Mesenchymal stem cell (in vitro differentiated cells and primary cell): ENCODE measurements at regions not wholly inside any gene's neighbourhood (a gene's known extent, or its start where the extent isn't known, plus 50 kb on each side); places are given as distances from the start of the nearest gene placed in this dataset.

ENCODE experiments used
- DNase-seq: peaks from one replicate; pipeline ENCODE4 v3.0.0-alpha.2; 2013
- H2AFZ ChIP-seq: one replicate; pipeline ENCODE4 v1.6.1; 2013; ENCODE audit warnings: low read depth, mild to moderate bottlenecking, control low read depth, inconsistent platforms, low read length, moderate library complexity
- H2AK5ac ChIP-seq: 2 replicates; pipeline ENCODE4 v1.6.1; 2013; ENCODE audit warnings: low read length, moderate library complexity, mild to moderate bottlenecking, inconsistent platforms; ENCODE audit not compliant: severe bottlenecking
- H2BK120ac ChIP-seq: one replicate; pipeline ENCODE4 v1.6.1; 2013; ENCODE audit warnings: low read depth, mild to moderate bottlenecking, inconsistent platforms, low read length, moderate library complexity
- H2BK12ac ChIP-seq, 2 experiments: one replicate each; pipeline ENCODE4 v1.6.1; 2013; ENCODE audit warnings: inconsistent platforms in 2 of 2, low read length in 2 of 2, mild to moderate bottlenecking in 2 of 2, moderate library complexity in 2 of 2, control low read depth in 1 of 2
- H2BK15ac ChIP-seq: one replicate; pipeline ENCODE4 v1.6.1; 2013; ENCODE audit warnings: mild to moderate bottlenecking, low read depth, inconsistent platforms; ENCODE audit not compliant: poor library complexity, severe bottlenecking
- H2BK5ac ChIP-seq: 2 replicates; pipeline ENCODE4 v1.6.1; 2013; ENCODE audit warnings: low read depth, mild to moderate bottlenecking, low read length, control low read depth, inconsistent platforms; ENCODE audit not compliant: poor library complexity, severe bottlenecking
- H3K14ac ChIP-seq, 2 experiments: one replicate each; pipeline ENCODE4 v1.6.1; 2013; ENCODE audit warnings: inconsistent platforms in 2 of 2, low read length in 2 of 2, control low read depth in 1 of 2, mild to moderate bottlenecking in 1 of 2, moderate library complexity in 1 of 2
- H3K18ac ChIP-seq, 2 experiments: one replicate each; pipeline ENCODE4 v1.6.1; 2013; ENCODE audit warnings: inconsistent platforms in 2 of 2, low read length in 2 of 2, control low read depth in 1 of 2, low read depth in 1 of 2, mild to moderate bottlenecking in 1 of 2
- H3K23ac ChIP-seq, 2 experiments: one replicate each; pipeline ENCODE4 v1.6.1; 2013; ENCODE audit warnings: inconsistent platforms in 2 of 2, low read length in 2 of 2, mild to moderate bottlenecking in 2 of 2, moderate library complexity in 2 of 2, control low read depth in 1 of 2
- H3K27ac ChIP-seq: 2 replicates; pipeline ENCODE4 v1.5.1; 2013; ENCODE audit warnings: mild to moderate bottlenecking, moderate library complexity, low read length, control low read depth, inconsistent platforms; ENCODE audit not compliant: poor library complexity, severe bottlenecking
- H3K27me3 ChIP-seq, 2 experiments: 2 replicates each; pipeline versions ENCODE4 v1.6.1 to v1.7.0; 2013; ENCODE audit warnings: low read length in 2 of 2, mild to moderate bottlenecking in 2 of 2, moderate library complexity in 2 of 2, control low read depth in 1 of 2, inconsistent platforms in 1 of 2; ENCODE audit not compliant: control insufficient read depth in 1 of 2, insufficient read depth in 1 of 2
- H3K36me3 ChIP-seq, 2 experiments: 2 replicates each; pipeline versions ENCODE4 v1.6.1 to v1.7.0; 2013; ENCODE audit warnings: low read length in 2 of 2, control low read depth in 1 of 2, inconsistent platforms in 1 of 2, low read depth in 1 of 2, mild to moderate bottlenecking in 1 of 2; ENCODE audit not compliant: insufficient read depth in 2 of 2, control insufficient read depth in 1 of 2
- H3K4ac ChIP-seq, 2 experiments: one replicate each; pipeline ENCODE4 v1.6.1; 2013; ENCODE audit warnings: inconsistent platforms in 2 of 2, low read length in 2 of 2, mild to moderate bottlenecking in 2 of 2, moderate library complexity in 2 of 2, control low read depth in 1 of 2, low read depth in 1 of 2
- H3K4me1 ChIP-seq: 2 replicates; pipeline ENCODE4 v1.6.1; 2013; ENCODE audit warnings: low read depth, low read length, control low read depth; ENCODE audit not compliant: control insufficient read depth, insufficient read depth
- H3K4me2 ChIP-seq: 2 replicates; pipeline ENCODE4 v1.6.1; 2013; ENCODE audit warnings: low read length, mild to moderate bottlenecking, inconsistent platforms; ENCODE audit not compliant: poor library complexity, severe bottlenecking
- H3K4me3 ChIP-seq, 2 experiments: 2 replicates each; pipeline versions ENCODE4 v1.5.1 to v1.7.0; 2013; ENCODE audit warnings: low read length in 2 of 2, mild to moderate bottlenecking in 2 of 2, control low read depth in 1 of 2, low read depth in 1 of 2; ENCODE audit not compliant: insufficient read depth in 1 of 2
- H3K79me1 ChIP-seq: replicated peaks from 2 replicates; pipeline ENCODE4 v1.6.1; 2013; ENCODE audit warnings: mild to moderate bottlenecking, control low read depth, low read length, inconsistent platforms; ENCODE audit not compliant: poor library complexity, severe bottlenecking
- H3K9ac ChIP-seq: 2 replicates; pipeline ENCODE4 v1.7.0; 2013; ENCODE audit warnings: mild to moderate bottlenecking, low read length, moderate library complexity
- H3K9me3 ChIP-seq: 2 replicates; pipeline ENCODE4 v1.7.0; 2013; ENCODE audit warnings: mild to moderate bottlenecking, low read length; ENCODE audit not compliant: control insufficient read depth
- H4K8ac ChIP-seq: one replicate; pipeline ENCODE4 v1.6.1; 2013; ENCODE audit warnings: inconsistent platforms, mild to moderate bottlenecking, low read length, moderate library complexity
- H4K91ac ChIP-seq: one replicate; pipeline ENCODE4 v1.6.1; 2013; ENCODE audit warnings: mild to moderate bottlenecking, low read length, inconsistent platforms
- WGBS: methylation state at CpG from one replicate; pipeline ENCODE4 v1.1.7; 2013; ENCODE audit warnings: mixed read lengths; 5-methylcytosine and 5-hydroxymethylcytosine counted together

- no peaks in the 10 kb centered on the region for H3K79me1 ChIP-seq
- no peak overlapping the region for H3K4me3 ChIP-seq
- no peaks in the 10 kb centered on the region for H3K27me3 ChIP-seq
- H2BK5ac ChIP-seq = no peak overlapping the region
- no peak overlapping the region for H3K27ac ChIP-seq
- H2BK15ac ChIP-seq = no peak overlapping the region
- H2AK5ac ChIP-seq = no peak overlapping the region
- H2BK120ac ChIP-seq = no peak overlapping the region
- no peaks in the 10 kb centered on the region for H3K36me3 ChIP-seq
- no peak overlapping the region for H3K18ac ChIP-seq
- WGBS = 92% methylated on average over 1 of the region's 1 CpG
- no peak for DNase-seq
- no peak overlapping the region for H3K14ac ChIP-seq
- no peaks in the 10 kb centered on the region for H3K4me1 ChIP-seq
- no peak overlapping the region for H3K23ac ChIP-seq
- H2BK12ac ChIP-seq = no peak overlapping the region
- H3K9me3 ChIP-seq = peaks cover 10% of the 10 kb centered on the region
- H2AFZ ChIP-seq = no peak overlapping the region
- no peak overlapping the region for H4K8ac ChIP-seq
- no peak overlapping the region for H3K4ac ChIP-seq
- H3K4me2 ChIP-seq = no peak overlapping the region
- H3K9ac ChIP-seq = no peak overlapping the region
- H4K91ac ChIP-seq = no peak overlapping the region
Measured at GRCh38 chr3:130604806-130605205, 87.8 kb downstream of the COL6A6 start.

- Histone ChIP-seq H2BK12ac (no peak overlapping the region), H3K79me1 (no peaks in the 10 kb centered on the region), H3K27ac (no peak overlapping the region), H3K18ac (no peak overlapping the region), H3K9me3 (peaks cover 10% of the 10 kb centered on the region), H3K4me2 (no peak overlapping the region), H2BK120ac (no peak overlapping the region), H3K4me3 (no peak overlapping the region), H3K4ac (no peak overlapping the region), H2BK15ac (no peak overlapping the region), H3K14ac (no peak overlapping the region), H4K91ac (no peak overlapping the region), H3K36me3 (no peaks in the 10 kb centered on the region), H2BK5ac (no peak overlapping the region), H3K23ac (no peak overlapping the region), H4K8ac (no peak overlapping the region), H2AK5ac (no peak overlapping the region), H3K27me3 (no peaks in the 10 kb centered on the region), H3K4me1 (no peaks in the 10 kb centered on the region), H2AFZ (no peak overlapping the region), H3K9ac (no peak overlapping the region)
- no peak for DNase-seq
Measured at GRCh38 chr3:130606336-130606735, 89.4 kb downstream of the COL6A6 start.

- Histone ChIP-seq H3K4me2 (no peak overlapping the region), H3K36me3 (no peaks in the 10 kb centered on the region), H3K9ac (no peak overlapping the region), H3K4me1 (no peaks in the 10 kb centered on the region), H2BK5ac (no peak overlapping the region), H2AK5ac (no peak overlapping the region), H2BK12ac (no peak overlapping the region), H3K9me3 (peaks cover 15% of the 10 kb centered on the region), H3K4ac (no peak overlapping the region), H2BK120ac (no peak overlapping the region), H3K18ac (no peak overlapping the region), H3K27ac (no peak overlapping the region), H2BK15ac (no peak overlapping the region), H4K8ac (no peak overlapping the region), H2AFZ (no peak overlapping the region), H3K14ac (no peak overlapping the region), H3K79me1 (no peaks in the 10 kb centered on the region), H4K91ac (no peak overlapping the region), H3K27me3 (no peaks in the 10 kb centered on the region), H3K4me3 (no peak overlapping the region), H3K23ac (no peak overlapping the region)
- no CpG with 5 or more reads among the region's 1 CpG for WGBS
- DNase-seq = no peak
Measured at GRCh38 chr3:130607553-130608154, 90.7 kb downstream of the COL6A6 start.

GRCh38 chr3:130609166-130609979, 92.4 kb downstream of the COL6A6 start:
- Histone ChIP-seq H2BK15ac (no peak overlapping the region), H2BK5ac (no peak overlapping the region), H4K8ac (no peak overlapping the region), H3K4me2 (no peak overlapping the region), H3K4me1 (no peaks in the 10 kb centered on the region), H3K4me3 (no peak overlapping the region), H3K27me3 (no peaks in the 10 kb centered on the region), H2BK120ac (no peak overlapping the region), H3K18ac (no peak overlapping the region), H3K14ac (no peak overlapping the region), H3K27ac (no peak overlapping the region), H3K36me3 (no peaks in the 10 kb centered on the region), H3K4ac (no peak overlapping the region), H2AFZ (no peak overlapping the region), H4K91ac (no peak overlapping the region), H2AK5ac (no peak overlapping the region), H2BK12ac (no peak overlapping the region), H3K79me1 (no peaks in the 10 kb centered on the region), H3K23ac (no peak overlapping the region), H3K9me3 (peaks cover 15% of the 10 kb centered on the region), H3K9ac (no peak overlapping the region)
- WGBS = 85% methylated on average over 2 of the region's 3 CpGs
- no peak for DNase-seq
